Activated CD8-positive, alpha-beta memory T cell treated with anti-CD3 and anti-CD28 coated beads, Interleukin-2, amount 50 U/mL, for 48 hours (primary cell): ENCODE measurements at regions not wholly inside any gene's neighbourhood (a gene's known extent, or its start where the extent isn't known, plus 50 kb on each side); places are given as distances from the start of the nearest gene placed in this dataset.
"Not testable (repeated sequence)": the region's sequence is repeated elsewhere in the genome, so short reads cannot be mapped to it uniquely, and the experiment has no call there.

ENCODE experiments used
- DNase-seq: peaks from one replicate; pipeline ENCODE4 v3.0.0-alpha.2; 2020

GRCh38 chr2:67572721-67573435, 175.7 kb downstream of the ETAA1 start:
- DNase-seq, result no peak

- DNase-seq, result no peak
Observed at GRCh38 chr2:67574230-67574629, 177.1 kb downstream of the ETAA1 start.

- DNase-seq, result no peak
Observed at GRCh38 chr2:67576226-67576625, 179.1 kb downstream of the ETAA1 start.

GRCh38 chr2:67576991-67577390, 179.9 kb downstream of the ETAA1 start:
- no peak for DNase-seq

- no peak for DNase-seq
Observed at GRCh38 chr2:67579216-67579615, 182.1 kb downstream of the ETAA1 start.

- DNase-seq, result no peak
Observed at GRCh38 chr2:67579806-67580205, 182.7 kb downstream of the ETAA1 start.

- DNase-seq, result no peak
Observed at GRCh38 chr2:67581751-67582150, 184.6 kb downstream of the ETAA1 start.

GRCh38 chr2:67583185-67583584, 186.1 kb downstream of the ETAA1 start:
- no peak for DNase-seq

GRCh38 chr2:67585400-67585799, 188.3 kb downstream of the ETAA1 start:
- DNase-seq, result no peak

GRCh38 chr2:67589121-67589520, 192.0 kb downstream of the ETAA1 start:
- DNase-seq, result not testable (repeated sequence)

- DNase-seq, result not testable (repeated sequence)
Observed at GRCh38 chr2:67594522-67594921, 197.4 kb downstream of the ETAA1 start.

GRCh38 chr2:67596871-67597270, 199.7 kb downstream of the ETAA1 start:
- DNase-seq, result no peak

- no peak for DNase-seq
Observed at GRCh38 chr2:67599561-67599960, 202.4 kb downstream of the ETAA1 start.

- no peak for DNase-seq
Observed at GRCh38 chr2:67600222-67600871, 203.2 kb downstream of the ETAA1 start.

GRCh38 chr2:67600946-67601345, 203.8 kb downstream of the ETAA1 start:
- DNase-seq, result no peak

- no peak for DNase-seq
Observed at GRCh38 chr2:67604360-67604759, 207.2 kb downstream of the ETAA1 start.

- DNase-seq, result no peak
Observed at GRCh38 chr2:67612576-67613042, 215.5 kb downstream of the ETAA1 start.

GRCh38 chr2:67613227-67613626, 216.1 kb downstream of the ETAA1 start:
- DNase-seq, result no peak

- no peak for DNase-seq
Observed at GRCh38 chr2:67614454-67614853, 217.3 kb downstream of the ETAA1 start.

- DNase-seq, result no peak
Observed at GRCh38 chr2:67616749-67617148, 219.6 kb downstream of the ETAA1 start.

GRCh38 chr2:67619204-67619603, 222.1 kb downstream of the ETAA1 start:
- no peak for DNase-seq

- DNase-seq, result not testable (repeated sequence)
Observed at GRCh38 chr2:67623741-67624140, 226.6 kb downstream of the ETAA1 start.

GRCh38 chr2:67625178-67625577, 228.0 kb downstream of the ETAA1 start:
- no peak for DNase-seq

- DNase-seq, result no peak
Observed at GRCh38 chr2:67625690-67626475, 228.8 kb downstream of the ETAA1 start.
